GM19395 (cell line): ENCODE measurements at regions not wholly inside any gene's neighbourhood (a gene's known extent, or its start where the extent isn't known, plus 50 kb on each side); places are given as distances from the start of the nearest gene placed in this dataset.

Experiments
- ATAC-seq: cut with Tn5 transposase; IDR thresholded peaks from one replicate; pipeline ENCODE4 v1.9.1; 2021; ENCODE audit warnings: mild to moderate bottlenecking, moderate library complexity; ENCODE audit not compliant: unreplicated experiment

DNA sequence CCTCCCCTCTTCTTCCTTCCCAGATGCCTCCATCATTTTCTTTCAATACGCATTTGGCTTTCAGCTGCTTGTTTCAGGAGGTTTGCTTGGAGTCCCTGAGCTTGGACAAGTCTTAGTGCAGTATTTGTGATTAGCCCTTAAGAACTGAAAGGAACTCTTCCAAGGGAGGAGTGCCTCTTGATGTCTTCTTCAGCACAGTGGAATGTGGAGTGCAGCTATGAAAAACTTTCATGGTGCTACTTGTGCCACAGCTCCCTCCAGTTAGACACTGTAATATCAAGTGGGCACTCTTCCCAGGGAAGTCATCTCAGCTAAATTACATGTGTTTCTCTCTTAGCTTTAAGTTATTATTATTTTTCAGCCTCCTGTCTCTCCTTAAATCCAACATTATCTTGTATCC, 173.1 kb downstream of the NECTIN3 start:
- no peak for ATAC-seq

- ATAC-seq: no peak
Observed at GRCh38 chr3:111246967-111247760, 175.5 kb downstream of the NECTIN3 start.

DNA sequence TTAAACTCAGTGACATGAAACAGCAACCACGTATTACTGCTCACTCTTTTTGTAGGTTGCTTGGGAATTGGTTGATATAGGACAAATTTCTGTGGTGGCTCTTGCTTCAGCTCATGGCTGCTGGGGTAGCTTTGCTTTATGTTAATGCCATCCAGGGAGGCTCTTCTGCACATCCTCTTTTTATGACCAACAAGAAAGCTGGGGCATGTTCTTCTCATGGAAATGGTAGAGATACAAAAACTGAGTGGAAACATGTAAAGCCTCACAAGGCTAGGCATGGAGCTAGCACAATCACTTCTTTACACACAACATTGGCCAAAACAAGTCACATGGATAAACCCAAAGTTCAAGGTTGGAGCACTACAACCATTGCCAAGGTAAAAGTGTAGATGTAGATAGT, 176.8 kb downstream of the NECTIN3 start:
- ATAC-seq: no peak

GRCh38 chr3:111249421-111249820, 177.8 kb downstream of the NECTIN3 start:
- no peak for ATAC-seq

- ATAC-seq: peak; percentile 61
Observed at GRCh38 chr3:111252779-111253178, 181.2 kb downstream of the NECTIN3 start.

- ATAC-seq: no peak
Observed at GRCh38 chr3:111253733-111254132, 182.1 kb downstream of the NECTIN3 start.

DNA sequence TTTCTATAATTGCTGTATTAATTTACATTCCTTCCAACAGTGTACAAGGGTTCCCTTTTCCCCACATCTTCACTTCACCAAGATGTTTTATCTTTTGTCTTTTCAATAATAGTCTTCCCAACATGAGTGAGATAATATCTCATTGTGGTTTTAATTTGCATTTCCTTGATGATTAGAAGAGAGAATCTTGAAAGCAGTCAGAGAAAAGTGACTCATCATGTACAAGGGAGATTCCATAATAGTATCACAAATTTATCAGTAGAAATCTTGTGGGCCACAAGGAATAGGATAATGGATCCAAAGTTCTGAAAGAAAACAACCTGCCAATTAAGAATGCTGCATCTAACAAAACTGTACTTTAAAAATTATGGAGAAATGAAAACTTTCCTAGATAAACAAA, 189.3 kb downstream of the NECTIN3 start:
- ATAC-seq: peak; percentile 68

GRCh38 chr3:111269777-111270176, 198.2 kb downstream of the NECTIN3 start:
- no peak for ATAC-seq

DNA sequence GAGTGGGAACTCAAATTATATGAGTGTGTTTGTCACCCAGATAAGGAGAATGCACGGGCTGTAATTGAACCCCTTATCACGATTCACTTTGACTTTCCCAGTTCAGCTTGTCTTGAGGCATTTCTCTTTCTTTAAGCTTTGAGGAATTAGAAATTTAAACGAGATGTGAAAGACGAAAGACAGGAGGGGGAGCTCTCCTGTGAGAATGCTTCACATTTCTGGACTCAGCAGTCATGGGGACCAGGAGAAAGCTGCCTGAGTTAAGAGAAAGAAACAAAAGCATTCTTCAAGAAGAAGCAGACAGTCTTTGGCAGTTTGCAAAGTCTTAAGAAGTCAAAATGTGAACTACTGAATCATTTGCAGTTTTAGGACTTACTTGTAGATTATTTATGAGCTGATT, 205.6 kb downstream of the NECTIN3 start:
- ATAC-seq: no peak

GRCh38 chr3:111278959-111279358, 207.3 kb downstream of the NECTIN3 start:
- ATAC-seq: no peak

GRCh38 chr3:111282024-111282423, 210.4 kb downstream of the NECTIN3 start:
- ATAC-seq: no peak

- ATAC-seq: no peak
Observed at GRCh38 chr3:111283165-111283564, 211.5 kb downstream of the NECTIN3 start.

GRCh38 chr3:111284503-111285183, 213.0 kb downstream of the NECTIN3 start:
- ATAC-seq: no peak

DNA sequence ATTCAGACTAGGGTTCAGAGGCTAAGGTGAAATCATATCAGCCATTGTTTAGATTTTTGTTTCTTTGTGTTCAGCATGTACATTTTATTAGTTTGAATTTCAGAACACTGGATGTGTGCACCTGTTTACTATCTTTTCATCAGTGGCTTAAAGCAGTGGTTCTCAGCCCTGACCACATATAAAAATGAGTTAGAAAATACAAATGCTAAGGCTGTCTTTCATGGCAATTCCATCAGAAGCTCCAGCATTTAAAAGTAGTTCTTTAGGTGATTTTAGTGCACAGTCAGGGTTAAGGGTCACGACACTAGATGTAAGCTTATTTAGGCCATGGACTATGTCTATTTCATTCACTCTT, 213.5 kb downstream of the NECTIN3 start:
- ATAC-seq: no peak

DNA sequence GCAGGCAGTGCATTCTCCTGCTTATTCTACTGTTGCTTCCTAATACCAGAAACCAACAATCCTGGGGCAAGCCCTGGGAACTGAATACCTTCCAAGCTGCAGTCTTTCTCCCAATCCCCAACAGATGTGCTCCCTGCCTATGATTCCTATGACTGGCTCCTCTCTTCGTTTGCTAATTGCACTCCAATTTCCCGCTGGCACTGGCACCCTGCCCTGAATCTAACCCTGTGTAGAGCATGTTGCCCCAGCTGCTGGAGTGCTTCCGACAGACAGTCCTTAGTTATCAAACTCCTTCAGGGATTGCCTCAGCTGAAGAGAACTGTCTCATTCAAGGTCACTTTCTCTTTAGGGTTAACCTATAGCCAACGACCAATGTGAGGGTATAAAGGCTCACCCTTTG, 214.1 kb downstream of the NECTIN3 start:
- ATAC-seq: no peak

- no peak for ATAC-seq
Observed at GRCh38 chr3:111286746-111287145, 215.1 kb downstream of the NECTIN3 start.

DNA sequence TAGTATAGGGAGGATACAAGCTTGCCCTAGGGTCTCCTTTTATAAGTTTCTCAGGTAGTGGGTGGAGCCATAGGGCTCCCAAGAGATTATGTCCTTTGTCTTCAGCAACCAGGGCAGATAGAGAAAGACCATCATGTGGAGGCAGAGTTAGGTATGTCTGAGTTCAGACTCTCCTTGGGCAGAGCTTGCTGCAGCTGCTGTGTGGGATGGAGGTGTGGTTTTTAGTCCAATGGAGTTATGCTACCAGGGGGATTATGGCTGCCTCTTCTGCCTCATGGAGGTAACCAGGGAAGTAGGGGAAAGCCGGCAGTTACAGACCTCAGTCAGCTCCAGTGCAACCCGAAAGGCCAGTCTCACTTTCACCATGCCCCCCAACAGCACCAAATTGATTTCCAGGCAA, 220.5 kb downstream of the NECTIN3 start:
- no peak for ATAC-seq

DNA sequence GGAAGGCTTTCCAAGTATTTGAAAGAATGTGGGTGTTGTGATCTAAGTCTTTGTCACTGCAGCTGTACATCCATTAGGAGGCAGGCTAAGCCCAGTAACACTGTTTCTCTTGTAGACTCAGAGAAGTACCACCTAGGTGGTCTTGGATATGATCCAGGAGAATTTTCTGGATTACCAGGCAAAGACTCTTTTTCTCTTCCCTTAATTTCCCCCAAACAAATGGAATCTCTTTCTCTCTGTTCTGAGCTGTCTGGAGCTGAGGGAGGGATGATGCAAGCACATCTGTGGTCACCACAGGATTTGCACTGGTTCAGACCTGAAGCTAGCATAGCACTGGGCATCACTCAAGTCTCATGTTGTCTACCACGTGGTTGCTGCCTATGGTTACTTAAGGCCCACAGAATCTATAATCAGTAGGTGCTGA, 227.6 kb downstream of the NECTIN3 start:
- no peak for ATAC-seq

DNA sequence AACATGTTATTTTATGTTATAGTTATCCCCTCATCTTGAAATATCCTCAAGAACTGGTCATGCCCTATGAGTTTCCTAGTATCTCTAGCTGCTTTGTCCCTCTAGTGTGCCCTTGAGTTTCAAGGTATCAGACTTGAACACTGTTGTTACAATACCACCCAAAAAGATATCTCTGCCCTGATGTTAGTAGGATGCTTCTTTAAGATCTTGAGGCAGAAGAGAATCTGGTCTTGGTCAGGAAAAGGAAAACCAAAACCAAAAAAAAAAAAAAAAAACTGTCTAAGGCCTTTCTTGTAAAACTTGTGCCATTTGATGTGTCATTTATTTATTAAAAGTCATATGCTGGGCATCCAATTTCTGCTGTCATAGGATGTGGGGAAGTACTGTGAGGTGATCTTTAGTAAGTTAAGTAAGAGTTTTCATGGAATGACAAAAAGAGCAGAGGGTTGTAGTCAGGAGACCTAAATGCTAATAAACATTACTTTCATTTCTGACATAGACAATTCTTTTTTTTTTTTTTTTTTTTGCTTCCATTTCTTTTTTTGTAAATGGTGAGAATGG, 229.7 kb downstream of the NECTIN3 start:
- ATAC-seq: no peak

GRCh38 chr3:111302063-111302462, 230.4 kb downstream of the NECTIN3 start:
- no peak for ATAC-seq

DNA sequence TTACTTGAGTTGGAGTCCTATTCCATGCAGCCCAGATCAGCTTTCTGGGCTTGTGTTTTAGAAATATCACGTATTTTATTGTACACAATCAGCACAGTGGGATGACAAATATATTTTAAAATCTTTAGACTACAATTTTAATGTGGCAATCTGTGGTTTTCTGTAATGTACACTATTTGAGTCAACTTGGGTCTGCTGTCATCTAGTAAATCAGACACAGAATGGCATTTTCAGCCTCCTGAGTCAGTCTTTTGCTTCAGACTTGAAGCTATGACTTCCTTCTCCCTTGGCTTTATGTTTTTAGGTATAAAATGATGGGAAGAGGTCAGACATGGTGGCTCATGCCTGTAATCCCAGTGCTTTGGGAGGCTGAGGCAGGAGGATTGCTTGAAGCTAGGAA, 232.1 kb downstream of the NECTIN3 start:
- ATAC-seq: no peak

DNA sequence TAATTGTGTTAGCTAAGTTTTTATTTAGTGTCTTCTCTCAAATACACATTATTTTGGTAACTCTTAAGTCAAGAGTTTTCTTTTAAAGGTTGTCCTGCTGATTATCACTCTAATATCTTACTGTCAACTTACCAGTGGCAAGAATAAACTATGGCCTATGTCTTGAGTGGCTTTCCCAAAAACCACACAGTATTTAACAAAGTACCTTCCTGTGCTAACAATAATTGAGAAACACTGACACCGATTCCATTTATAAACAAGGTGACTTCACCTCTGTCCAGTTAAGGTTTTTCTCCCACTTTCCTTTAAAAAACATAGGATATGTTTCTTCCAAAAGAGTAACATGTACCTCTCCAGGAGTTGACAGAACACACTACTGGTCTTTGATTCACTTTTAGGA, 234.3 kb upstream of the CD96 start:
- no peak for ATAC-seq
